Umbilical cord (tissue), 1 donor: ENCODE measurements at regions not wholly inside any gene's neighbourhood (a gene's known extent, or its start where the extent isn't known, plus 50 kb on each side); places are given as distances from the start of the nearest gene placed in this dataset.

Experiments used
- DNase-seq: peaks from one replicate; pipeline ENCODE4 v3.0.0-alpha.2; 2015; ENCODE audit warnings: low spot score

DNA sequence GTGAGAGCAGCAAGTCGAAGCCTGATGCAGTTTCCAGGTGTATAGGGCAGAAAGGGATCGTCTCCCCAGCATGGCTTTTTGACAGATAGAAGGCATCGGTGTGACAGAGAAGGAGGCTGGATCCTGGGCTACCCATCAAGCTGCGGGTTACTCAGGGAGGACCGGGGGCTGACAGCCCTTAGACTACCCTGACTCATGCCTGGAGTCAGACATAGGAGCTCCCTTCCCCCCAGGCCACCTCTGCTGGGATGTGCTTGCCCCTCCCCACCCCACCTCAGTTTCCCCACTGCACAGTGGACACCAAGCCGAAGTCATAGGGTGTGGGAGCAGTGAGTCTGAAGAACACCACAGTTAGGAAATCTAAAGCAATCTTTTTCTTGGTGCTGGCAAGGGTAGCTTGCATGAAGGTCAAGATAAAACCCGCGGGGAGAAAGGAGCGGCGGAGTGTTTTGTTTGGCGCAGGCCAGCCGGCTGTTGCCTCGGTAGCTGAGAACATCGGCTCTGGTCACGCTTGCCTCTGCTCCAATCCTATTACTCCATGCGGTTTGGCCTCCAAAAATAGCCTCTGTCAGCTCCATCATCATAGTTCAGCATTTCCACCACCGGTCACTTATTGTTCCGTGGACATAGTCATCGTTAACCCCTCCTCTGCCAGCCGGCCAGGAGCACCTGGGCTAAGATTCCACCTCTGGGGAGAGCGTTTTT is 169.2 kb upstream of the GLI2 start:
- DNase-seq = peak; percentile 37

DNA sequence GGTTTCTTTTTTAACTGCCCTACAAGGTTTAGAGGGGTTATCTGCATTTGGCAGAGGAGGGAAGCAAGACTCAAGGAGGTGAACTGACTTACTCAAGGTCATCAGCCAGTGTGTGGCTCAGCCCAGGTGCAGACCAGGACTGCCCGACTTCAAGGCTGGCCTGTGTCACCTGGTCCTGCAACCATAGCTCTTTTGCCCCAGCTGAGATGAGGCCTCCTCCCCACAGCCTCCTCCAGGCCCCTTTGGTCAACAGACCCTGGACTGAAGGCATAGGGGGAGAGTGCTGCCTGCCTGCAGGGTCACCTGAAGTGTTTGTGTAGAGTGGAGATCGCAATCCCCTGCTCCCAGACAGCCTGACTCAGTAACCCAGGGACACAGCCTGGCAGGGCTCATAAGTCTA is 168.5 kb upstream of the GLI2 start:
- DNase-seq = no peak

DNA sequence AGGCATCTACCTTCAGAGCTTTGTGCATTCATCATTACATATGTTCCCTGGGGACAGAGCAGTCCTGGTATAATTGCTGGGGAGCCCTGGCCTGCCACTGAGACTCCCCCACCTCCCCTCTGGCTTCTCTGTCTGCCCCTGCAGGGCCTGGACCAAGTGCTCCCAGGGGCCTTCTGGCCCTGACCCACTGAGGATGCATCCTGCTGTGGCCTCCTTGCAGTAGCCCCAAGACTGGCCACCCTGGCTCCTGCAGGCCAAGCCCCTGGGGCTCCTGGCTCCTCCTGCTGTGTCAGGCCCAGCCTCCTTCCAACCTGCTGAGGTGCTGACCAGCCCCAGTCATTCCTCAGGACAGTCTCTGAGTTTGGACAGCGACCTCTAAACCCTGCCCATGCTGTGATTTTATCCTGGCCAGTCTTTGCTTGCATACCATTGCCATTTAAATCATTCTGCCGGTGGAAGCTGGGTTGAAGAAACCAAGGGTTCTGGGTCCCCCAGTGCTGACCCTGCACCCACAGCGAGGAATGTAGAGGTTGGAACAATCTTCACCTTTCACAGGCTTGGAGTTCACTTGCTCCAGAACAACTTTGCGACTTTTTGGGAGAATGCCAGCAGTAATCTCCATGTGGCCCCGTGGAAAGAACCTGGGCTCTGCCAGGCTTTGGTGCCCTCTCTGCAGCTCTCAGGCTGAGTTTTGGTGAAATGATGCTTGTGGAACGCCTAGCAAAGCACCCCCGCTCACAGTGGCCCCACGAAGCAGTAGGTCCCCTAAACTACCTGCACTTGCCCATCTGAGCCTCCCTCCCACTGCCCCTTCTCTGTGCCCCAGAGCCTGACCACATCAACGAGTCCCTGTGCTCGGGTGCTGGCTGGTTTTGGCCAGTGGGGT is 167.3 kb upstream of the GLI2 start:
- no peak for DNase-seq

DNA sequence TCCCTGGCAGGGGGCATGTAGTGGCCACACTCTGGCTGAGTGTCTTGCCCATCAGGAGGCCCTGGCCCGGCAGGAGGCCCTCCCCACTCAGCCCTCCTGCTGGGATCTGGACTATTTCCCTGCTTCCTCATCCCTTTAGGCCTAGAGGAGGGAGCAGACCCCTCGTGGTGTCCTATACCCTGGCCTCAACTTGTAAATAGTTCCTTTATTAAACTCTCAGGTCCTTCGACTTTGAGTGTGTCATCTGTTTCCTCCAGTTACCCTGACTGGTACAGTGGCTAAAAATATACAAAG is 166.7 kb upstream of the GLI2 start:
- no peak for DNase-seq

DNA sequence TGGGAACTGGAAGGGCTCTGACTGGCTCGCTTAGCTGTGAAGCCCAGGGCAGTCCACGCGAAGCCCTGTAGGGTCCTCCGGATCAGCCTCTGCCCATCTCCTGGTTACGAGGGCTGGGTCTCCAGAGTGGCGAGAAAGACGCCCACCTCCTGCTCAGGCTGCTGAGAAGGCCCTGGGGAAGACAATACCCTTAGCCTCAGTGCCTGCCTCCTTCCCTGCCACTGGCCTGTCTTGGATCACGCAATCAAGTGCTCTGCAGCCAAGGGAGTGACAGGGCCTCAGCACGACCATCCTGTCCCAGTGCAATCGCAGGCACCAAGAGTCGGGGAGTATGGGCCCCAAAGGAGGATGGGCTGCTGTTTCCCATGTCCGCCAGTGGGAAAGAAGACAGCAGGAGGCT is 165.7 kb upstream of the GLI2 start:
- DNase-seq = no peak

DNA sequence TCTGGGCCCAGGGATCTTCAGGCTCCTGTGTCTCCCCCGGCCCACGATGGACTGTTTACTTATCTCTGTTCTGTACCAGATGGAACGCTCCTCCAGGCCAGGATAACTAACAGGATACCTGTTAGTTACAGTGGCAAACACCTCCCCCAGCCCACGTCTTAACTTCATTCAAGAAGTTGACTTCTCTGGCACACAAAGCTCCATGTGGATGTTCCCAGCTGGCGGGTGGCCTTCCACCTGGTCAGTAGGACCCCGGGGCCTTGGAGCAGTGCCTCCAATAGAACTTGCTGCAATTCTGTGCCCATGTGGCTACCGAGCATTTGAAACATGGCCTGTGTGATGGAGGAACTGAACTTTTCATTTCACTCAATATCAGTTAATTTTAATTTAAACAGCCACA is 165.1 kb upstream of the GLI2 start:
- no peak for DNase-seq

DNA sequence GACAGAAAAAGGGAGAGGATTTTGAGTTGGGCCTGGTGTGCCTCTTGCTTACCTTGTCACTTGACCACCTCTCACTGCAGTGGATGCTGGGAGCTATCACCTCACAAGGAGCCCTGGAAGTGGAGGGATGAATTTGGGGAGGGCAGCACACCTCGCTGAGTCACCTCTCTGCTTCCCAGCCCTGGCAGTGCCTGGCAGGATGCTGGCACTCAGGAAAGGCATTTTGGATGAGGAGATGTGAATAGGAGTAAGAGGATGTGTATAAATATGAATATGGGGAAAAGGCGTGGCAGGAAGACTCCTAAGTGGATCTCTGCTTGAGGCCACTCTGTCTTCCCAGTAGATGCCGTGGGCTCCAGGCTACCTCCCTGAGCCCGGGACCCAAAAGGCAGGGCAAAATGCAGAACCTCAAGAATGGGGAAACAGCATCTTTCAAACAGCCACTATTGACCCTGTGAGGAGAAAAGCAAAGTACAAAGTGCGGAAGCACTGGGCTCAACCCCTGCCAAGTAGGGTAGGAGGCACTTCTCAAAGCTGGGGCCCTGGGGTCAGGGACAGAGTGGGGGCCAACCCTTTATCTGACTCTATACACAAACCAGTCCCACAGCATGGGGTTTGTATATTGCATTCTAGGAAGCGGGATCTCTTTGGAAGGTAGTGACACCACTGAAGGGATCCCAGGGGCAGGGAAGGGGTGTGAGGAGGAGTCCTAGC is 164.5 kb upstream of the GLI2 start:
- DNase-seq = no peak

DNA sequence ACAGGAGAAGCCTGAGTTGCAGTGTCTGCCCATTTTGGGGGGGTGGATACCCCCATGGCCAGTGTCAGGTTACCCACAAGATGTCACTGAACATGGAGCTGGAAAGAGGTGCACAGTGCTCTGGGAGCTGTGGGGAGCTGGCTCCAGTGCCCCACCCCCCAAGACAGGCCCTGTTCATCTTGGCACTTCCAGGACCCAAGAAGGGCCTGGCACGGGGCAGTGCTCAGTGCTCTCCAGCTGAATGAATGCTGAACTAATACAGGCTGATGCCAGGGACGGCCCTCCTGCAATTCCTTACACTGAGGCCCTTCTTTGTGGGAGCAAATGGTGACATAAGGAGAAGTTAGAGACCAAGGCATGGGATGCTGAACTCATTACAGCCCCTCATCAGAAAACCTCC is 163.4 kb upstream of the GLI2 start:
- no peak for DNase-seq

DNA sequence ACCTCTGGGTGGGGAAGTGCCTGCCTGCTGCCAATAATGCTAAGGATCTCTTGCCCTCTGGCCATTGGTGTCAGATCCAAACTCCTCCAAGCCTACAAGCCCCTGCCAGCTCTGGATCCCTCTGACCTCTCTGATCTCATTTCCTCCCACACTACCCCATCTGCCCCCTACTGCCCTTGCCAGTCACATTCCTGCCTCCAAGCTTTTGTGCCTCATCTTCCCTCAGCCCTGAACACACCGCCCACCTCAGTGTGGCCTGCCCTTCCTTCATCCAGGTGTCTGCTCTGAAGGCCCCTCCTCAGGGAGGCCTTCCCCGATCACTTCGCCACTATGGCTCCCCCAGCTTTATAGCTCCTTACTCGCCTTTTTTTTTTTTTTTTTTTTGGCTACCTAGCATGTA is 161.0 kb upstream of the GLI2 start:
- DNase-seq = no peak

DNA sequence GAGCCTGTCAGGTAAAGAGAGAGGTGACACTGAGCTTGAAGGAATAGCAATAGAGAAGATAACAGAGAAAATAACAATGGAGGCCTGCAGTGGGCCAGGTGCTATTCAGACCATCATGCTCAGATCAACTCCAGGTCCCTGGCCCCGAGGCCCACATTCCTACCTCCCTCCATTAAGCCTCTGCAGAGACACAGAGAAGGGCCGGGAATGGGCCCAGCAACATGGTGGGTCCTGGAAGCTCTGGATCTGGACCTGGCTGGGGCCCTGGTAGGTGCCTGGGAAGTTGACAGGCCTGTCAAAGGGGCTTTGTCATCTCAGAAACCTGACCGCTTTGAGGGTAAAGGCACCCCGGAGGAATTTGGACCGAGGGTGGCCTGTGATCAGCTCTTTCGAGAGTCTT is 159.7 kb upstream of the GLI2 start:
- DNase-seq = no peak

DNA sequence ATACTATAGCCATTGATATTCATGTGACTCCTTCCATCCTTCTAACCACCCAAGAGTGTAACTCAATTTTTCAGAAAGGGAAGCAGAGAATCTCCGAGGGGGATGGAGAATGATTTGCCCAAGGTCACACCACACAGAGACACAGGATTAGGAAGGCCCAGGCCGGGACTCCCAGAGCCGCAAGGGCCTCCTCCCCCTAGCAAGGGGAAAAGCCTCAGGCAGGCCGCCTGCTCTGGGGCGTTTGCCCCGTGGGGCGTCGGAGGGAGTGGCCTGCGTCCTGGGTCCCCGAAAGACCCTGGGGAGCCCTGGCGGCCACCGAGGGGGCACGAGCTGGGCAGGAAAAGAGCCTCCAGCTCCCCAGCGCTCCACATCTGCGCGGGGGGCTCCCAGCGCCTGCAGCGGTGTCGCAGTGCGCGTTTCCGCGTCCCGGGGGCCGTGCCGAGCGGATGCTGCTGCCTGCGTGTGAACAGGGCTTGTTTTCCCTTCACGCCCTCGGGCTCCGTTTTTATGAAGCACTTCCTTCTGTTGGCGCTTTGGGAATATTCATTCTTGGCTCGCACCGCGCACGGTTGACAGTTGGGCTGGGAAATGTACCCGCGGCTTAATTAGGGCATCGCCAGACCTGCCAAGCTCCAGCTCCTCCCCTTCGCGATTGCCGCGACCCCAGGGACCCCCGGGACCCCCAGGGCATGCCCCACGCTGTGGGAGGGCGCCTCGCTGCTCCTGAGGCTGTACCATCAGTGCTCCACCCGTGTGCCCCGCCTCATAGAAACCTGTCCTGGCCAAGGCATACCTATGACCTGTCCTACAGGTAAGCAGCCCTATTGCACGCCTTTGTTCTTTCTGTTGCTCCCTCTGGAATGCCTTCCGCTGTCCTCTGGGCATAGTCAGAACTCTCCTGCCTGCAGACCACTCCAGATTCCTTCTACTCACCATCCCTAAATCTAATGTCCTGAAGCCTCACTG is 158.9 kb upstream of the GLI2 start:
- DNase-seq = no peak

DNA sequence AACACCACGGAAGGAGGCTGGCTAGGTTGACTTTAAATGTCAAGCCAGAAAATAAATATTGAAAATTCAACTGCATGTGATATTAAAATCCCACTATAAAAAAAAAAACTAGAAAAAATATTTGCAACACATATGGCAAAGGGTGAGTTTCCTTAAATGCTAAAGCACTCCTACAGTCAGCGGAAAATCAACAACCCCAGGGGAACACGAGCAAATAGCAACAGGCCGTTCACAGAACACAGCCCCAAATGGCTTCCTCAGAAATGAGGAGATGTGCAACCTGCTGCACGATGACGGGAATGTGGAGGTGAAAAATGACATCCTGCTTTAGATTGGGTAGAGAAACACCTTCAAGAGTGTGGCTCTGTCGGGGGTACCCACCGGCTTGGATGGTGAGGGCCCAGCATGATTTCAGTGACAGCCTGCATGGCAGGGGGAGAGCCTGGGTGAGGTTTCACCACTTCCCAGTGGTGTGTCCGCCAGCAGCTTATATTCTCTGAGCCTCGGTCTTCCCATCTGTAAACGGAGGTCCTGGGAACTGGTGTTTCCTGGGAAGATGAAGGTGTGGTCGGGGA is 157.9 kb upstream of the GLI2 start:
- no peak for DNase-seq

DNA sequence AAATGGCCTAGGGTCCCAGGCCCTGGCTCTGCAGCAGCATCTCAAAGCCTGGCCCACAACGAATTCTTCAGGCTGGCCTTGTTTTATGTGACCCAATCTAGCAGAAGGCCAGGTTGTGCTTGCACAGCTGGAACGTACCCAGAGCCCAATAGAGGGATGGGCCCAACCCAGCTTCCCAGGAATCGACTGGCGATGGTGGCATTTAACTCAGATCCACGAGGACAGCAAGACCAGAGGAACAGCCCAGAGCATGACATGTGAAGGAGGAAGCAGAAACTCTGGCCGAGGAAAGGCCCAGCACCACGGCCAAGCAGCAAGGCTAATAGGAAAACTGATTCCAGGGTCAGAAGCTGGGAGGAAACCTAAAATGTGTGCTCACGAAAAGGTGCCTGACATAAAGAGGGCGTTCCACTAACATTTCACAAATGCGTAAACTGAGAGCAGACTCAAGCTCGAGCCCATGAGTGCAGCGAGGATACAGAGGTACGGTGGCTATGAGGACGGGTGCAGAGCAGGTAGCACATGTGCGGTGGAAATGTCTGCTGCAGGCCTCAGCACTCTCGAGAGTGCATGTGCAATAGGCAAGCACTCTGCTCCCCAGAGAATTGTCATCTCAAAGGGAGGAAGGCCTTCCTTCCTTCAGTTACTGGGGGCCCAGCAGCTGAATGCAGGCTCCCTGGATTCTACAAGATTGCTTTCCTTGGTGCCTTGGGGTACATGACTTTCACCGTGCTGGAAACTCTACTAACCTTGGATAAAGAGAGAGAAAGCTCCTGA is 156.9 kb upstream of the GLI2 start:
- no peak for DNase-seq

DNA sequence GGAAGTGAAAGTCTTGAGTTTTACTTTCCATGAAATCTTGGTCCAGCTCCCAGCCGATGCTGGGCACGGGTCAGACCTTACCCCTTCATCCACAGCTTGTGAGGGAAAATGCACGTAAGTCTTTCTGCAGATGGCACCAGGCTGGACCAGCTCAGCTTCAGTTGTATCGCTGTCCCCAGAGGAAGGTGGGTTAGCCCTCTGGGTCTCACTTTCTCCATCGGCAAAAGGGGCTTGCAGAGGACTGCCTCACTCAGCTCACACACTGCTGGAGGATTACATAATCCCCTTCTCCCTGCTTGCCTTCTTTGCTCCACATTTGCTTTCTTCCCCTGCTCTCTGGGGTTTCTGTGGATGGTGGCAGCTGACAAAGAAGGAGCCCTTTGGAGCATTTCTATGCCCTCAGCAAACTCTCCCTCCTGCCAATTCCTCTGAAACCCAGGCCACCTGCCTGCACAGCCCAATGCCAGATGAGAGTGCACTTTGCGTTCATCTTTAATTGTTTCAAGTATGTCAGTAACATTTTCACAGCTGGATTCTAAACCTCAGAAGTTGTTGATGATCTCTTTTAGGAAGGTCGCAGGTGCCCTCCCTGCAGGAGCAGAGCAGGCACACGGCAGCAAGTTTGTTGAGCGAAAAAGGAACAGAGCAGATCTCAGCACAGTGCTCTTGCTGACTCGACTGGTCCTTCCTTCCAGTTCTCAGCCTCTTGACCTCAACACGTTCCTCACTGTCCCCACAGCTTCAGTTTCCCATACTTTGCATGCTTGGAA is 155.6 kb upstream of the GLI2 start:
- no peak for DNase-seq

DNA sequence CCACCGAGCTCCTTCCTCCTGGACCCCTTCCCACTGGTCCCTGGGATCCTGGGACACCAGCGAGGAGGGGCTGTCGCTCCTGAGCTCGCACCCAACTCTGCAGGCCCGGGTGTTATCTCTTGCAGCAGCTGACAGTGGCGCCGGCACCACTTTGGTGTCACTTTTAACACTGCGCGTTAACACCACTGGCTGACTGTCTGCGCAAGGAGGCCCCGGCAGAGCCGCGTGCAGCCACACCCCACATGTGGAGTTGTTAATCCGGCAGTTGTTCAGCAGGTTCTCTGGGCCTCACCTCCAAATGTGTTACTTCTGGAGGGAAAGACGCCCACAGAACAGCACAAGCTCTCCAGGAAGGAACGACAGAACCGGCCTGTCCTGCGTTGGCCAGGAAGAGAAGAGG is 155.0 kb upstream of the GLI2 start:
- DNase-seq = no peak

DNA sequence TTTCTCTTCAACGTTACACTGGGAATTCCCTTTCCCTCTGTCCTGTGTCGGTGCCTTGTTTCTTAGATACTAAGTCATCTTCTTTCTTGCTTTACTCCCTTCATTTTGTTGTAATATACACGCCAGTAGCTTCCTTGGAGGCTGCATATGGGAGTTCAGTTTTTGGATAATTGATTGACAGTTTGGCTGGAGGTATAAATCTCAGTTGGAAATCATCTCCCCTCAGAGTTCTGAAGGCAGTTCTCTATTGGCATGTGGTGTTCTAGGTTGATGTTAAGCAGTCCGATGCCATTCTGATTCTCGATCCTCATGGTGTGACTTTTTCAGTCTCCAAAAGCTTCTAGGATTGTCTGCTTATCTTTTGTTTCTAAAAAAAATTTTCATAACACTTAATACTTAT is 152.5 kb upstream of the GLI2 start:
- DNase-seq = no peak

DNA sequence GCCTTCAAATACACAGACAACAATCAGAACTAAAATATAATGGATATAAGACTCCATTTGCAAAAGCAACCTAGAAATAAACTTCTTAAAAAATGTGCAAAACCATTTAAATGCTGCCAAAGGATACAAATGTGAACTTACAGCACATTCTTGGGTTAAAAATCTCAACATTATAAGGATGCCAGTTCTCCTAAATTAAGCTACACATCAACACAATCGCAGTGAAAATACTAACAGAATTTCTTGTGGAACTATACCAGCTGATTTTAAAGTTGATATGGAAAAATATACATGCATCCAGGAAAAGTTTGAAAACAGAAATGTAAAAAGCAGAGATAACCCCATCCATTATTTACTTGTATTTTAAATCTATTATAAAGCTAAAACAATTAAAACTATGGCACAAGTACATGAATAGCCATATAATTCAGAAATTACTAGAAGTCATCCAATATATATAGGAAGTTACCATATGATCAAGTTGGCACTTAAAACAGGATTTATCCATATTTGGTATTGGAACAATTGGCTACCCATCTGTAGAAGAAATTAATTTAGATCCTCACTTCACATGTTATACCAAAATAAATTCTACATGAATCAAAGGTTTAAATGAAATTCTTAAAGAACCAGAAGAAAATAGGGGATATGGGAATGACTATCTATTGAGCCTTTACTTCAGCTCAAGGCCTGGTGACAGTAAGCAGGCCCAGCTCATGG is 151.7 kb upstream of the GLI2 start:
- DNase-seq = no peak

DNA sequence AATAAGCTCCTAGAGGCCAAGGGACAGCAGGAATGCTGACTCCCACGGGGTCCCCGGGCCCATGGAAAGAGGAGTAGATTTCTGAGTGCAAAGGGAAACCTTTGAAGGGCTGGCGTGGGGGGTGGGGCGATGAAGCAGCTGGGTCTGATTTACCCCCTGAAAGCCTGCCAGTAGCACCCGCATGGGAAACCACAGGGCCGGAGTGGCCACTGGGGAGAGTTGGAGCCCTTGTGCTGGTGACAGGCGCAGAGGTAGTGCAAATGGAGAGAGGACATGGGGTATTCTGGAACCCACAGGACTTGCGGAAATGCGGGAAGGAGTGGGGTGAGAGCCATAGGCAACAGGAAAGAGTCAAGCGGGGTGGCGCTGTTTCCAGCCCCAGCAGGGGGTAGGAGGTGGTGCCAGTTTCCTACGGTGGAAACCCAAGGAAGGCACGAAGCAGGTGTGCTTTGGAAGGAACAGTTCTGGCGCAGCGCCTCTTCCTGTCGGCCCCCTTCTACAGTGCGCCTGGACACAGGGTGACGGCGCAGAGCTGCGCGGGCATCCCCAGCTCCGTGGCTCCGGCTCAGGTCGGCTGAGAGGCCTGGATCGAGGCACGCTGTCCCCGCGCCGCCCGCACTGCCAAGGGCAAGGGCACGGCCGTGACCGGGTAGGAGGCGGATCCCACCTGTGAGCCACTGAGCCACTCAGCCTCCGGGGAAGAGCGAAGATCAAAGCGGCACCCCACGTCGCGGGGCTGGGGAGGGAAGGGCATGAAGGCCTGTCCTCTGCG is 149.0 kb upstream of the GLI2 start:
- no peak for DNase-seq
